LHCN-M2 (cell line): ENCODE measurements at regions not wholly inside any gene's neighbourhood (a gene's known extent, or its start where the extent isn't known, plus 50 kb on each side); places are given as distances from the start of the nearest gene placed in this dataset.

Experiments
- DNase-seq: peaks from one replicate; pipeline ENCODE4 v3.0.0-alpha.2; 2012; ENCODE audit warnings: low read depth

DNA sequence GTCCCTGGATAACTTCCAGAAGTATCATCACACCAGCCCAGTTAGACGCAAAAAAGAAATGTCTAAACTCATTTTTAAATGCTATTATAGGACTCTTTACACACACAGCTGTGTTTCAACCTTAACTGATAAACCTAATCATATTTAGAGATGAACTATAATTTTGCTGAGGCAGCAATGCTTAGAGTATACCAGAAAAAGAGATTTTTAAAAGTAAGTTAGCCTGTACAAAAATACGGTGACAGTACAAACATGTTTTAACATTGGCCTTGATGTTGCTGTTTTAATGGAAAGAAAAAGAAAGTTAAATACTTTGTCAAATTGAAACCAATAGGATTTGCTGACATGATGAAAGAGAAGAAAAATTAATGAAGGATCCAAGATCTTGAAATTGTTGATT is 1341.2 kb upstream of the CDH6 start:
- no peak for DNase-seq

DNA sequence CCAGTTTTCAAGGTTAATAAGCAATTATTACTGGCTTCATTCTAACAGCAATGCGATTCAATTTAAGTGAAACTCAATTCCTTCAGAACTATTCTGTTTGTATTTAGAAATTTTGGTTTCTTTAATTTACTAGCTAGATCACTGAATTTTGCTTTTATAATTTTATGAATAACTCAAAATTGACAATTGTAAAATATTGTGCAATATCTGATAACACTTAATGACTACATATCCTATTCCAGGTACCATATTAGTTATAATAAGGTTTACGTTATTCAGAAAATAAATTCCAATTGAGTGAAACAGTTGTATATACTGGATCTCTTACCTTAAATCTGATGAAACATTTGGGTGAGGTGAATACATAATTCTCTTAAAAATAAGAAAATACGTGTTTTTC is 1348.3 kb upstream of the CDH6 start:
- no peak for DNase-seq

DNA sequence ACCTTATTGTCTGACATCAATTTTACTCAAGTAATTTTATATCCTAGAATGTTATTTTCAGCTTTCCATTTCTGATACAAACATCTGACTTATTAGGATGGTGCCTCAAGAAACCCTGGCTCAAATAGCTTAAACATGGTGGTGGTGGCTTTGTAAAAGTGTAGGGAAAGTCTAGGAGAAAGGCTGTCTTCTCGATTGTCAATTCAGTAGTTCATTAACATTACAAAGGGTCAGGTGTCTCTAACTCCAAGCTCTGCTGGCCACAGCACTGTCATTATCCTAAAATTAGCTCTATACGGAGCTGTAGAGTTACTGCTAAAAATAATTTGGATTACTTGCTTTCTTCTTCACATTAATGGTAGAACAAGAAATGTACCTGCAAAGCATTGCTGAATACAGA is 1360.1 kb upstream of the CDH6 start:
- no peak for DNase-seq

DNA sequence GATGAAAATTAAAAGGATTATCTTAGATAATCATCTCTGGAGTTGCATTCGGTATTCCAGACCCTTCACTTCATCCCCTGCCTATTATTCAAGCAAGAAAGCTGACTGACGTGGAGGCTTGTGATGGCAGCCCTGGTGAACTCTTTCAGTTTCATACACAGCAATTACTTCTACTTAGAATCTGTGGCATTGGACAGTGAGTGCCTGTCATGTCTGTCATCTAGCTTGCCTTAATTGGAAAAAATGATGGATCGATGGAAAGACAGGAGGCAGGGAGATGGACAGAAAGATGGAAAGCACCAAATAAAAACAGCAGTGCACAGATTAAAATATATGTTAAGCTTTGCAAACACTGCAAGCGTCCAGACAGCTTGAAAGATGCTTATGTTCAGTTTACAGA is 1371.0 kb upstream of the CDH6 start:
- no peak for DNase-seq

DNA sequence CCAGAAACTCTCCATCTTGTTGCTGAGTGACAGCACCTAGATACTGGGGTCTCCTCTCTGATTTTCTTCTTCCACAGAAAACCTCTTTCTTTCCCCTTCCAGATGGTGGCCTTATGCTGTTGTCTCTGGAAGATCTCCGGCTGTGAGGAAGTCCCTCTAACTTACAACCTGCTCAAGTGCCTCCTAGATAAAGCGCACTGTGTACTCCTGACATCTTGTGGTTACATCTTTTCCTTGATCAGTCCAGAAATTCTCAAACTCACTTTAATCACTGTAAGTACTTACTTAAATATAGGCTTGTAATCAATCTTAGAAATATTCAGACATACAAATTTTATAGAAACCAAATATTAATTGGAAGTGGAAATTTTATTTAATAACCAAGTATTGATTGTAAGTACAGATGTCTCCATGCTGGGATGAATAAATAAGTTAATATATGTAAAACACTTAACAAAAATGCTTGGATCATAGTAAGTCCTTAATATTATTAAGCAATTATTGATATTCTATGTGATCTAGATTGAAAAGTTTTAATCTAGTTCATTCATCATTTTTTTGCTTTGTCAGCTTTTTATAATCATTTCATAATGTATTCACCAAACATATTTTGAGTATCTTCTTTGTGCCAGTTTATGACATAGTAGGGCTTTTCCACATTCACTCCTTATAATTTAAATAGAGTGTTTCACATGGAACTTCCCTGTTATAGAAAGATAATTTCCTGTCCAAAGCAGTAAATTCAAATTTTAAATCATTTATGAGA is 1381.4 kb upstream of the CDH6 start:
- no peak for DNase-seq

DNA sequence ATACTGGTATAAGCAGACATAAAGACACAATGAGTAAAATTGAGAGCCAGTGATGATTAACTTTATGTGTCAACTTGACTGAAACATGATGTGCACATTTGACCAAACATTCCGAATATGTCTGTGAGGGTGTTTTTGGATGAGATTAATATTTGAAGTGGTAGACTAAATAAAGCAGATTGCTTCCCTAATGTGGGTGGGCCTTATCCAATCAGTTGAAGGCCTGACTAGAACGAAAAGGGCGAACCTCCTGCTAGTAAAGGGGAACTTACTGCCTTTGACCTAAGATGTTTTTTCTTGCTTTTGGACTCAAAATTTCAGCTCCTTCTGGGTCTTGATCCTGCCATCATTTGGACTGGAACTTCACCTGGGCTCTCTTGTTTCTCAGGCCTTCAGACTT is 1387.7 kb upstream of the CDH6 start:
- no peak for DNase-seq

DNA sequence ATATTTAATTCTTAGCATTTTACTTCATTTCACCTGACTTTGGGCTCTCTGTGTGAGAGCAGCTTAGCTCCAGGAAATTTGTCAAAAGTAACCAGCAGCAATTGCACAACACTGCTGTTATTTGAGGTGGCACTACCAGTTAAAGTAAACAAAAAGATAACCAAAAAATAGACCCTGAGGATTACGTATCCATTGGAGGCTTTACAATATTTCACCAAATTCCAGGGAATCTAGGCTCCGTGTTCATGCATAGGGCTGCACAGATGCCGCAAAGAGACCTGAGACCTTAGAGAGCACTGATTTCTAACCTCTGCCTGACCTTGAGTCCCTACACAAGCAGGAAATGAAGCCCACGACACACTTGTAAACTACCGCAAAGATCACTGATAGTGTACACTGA is 1392.7 kb upstream of the CDH6 start:
- DNase-seq: no peak

DNA sequence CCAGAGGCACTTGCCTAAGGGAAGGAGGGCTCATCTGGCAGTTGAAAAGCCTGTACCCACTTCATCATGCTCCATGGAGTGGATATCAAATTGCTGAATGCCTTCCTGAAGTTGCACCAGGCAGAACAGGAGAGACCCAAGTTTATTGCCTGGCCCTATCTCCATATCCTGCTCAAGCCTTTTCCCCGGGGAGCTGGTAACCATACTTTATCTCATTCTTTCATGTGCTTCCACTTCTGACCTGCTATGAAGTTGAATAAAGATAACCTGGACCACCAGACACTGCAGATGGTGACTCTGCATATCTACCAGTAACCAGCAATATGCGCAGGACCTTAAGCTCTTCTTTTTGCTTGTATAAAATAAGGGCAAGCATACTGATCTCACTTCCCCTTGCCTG is 1397.5 kb upstream of the CDH6 start:
- DNase-seq: no peak

DNA sequence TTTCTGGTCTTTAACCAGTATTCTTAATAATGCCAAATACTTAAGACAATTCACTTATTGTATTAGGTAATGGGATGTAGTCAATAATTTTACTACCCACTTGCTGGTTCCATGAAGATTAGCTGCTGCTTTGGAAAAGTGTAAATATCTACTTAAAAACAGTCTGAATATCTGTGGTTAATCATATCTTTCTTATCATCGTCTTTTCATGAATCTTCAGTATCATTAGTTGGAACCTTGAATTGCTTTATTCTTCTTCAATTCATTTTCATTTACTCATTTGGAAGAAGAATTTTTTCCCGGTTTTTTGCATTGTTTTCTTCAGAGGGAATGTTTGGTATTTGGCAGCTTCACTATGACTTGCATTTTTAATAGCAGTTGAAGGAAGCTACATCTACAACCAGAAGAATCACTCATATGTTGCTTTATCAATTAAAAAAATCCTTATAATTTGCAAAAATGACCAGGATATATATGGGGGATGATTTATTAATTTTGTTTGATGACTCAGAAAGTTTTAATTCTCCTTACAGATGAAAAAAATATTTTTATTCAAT is 1398.3 kb upstream of the CDH6 start:
- DNase-seq: no peak

DNA sequence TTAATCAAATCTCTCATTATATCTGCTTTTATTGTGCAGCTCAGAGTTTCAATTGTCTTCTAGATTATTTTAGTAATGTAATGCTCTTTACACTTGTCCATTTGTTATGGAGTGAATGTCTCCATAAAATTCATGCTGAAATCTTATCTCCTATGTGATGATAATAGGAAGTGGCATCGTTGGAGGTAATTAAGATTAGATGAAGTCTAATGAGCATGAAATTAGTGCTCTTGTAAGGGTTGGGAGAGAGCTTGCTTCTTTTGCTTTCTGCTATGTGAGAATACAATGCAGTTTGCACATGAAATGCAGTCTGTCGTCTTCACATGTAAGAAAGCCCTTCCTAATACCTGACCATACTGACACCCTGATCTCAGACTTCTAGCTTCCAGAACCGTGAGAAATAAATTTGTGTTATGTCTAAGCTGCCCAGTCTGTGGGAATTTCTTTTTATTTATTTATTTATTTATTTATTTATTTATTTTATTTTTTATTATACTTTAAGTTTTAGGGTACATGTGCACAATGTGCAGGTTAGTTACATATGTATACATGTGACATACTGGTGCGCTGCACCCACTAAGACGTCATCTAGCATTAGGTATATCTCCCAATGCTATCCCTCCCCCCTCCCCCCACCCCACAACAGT is 1399.2 kb upstream of the CDH6 start:
- no peak for DNase-seq

DNA sequence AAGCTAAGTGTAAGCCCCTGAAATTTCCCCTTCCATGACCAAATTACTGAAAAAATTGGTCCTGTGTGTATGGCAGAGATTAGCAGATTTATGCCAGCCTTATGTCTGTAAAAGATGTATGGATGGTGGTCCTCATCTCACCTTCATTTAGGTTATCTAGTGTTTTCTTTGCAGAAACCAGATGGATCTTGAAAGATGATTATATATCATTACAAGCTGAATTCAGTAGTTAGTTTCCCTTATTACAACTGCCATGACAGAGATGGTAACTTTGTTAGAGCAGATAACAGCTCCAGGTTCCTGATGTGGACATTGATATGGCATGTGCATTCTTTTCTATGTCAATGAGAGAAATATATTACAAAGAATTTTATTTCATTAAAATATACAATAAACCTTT is 1403.2 kb upstream of the CDH6 start:
- no peak for DNase-seq

DNA sequence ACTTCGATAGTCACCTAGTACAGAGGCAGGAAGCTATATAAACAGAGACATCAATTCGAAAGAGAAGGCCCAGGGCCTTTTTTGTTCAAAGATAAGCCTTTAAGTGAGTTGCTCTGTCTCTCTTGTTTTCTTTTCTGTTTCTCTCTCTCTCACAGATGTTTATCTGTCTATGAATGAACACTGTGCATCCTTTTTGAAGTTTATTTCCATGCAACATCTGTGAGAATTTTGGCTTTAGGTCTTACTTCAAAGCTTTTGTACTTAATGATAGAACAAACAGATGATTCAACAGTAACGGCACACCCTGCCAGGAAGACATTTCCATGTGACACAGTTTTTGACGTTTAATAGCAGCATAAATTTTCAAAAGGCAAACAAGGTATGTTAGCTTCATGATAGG is 1413.1 kb upstream of the CDH6 start:
- no peak for DNase-seq

DNA sequence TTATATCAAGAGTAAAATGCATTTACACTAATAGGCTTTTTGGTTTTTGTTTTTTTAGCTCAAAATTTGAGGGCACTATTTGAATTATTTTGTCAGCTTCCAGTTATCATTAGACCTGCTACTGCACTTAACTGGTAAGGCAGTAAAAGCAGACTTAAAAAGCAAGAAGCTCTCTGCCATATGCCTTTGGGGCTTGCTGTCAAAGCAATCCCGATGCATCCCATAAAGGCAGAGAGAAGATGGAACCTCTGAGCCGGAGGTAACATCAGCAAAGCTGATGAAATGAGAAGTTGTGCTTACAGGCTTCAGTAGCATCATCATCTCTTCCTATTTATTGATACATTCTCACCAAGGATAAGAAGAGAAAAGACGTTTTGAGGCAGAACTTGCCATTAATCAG is 1414.3 kb upstream of the CDH6 start:
- no peak for DNase-seq

DNA sequence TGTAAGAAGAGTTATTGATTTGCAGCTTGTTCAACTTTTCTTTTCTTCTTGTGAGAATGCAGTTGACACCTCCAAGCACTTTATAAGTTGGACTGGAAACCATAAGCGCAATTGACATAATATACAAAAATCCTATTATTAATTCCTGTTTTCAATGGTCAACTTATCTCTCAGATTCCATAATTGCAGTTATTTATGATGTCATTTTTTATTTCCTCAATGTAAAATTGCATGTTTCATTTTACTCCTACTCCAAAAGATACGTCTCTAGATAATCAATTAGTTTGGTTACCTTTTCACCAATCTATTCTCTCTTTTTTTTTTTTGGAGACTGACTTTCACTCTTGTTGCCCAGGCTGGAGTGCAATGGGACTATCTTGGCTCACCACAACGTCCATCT is 1416.1 kb upstream of the CDH6 start:
- DNase-seq: no peak

DNA sequence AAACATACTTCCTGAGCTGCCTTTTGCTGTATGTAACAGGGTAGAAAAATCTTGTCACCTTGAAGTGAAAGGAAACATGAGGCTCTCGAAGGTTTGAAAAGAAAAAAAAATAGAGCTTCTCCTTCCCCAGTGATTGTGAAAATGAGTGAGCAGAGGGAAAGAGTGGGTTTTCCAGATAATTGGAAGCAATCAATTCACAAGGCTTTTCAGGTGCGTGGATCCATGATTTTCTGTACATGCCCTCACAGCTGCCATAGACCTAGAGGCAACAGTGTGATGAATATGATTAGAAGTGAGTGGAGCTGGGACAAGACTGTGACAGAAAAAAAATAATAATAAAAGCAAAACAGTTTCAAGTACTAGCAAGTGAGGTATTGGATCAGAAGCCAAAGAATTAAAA is 1422.5 kb upstream of the CDH6 start:
- no peak for DNase-seq

DNA sequence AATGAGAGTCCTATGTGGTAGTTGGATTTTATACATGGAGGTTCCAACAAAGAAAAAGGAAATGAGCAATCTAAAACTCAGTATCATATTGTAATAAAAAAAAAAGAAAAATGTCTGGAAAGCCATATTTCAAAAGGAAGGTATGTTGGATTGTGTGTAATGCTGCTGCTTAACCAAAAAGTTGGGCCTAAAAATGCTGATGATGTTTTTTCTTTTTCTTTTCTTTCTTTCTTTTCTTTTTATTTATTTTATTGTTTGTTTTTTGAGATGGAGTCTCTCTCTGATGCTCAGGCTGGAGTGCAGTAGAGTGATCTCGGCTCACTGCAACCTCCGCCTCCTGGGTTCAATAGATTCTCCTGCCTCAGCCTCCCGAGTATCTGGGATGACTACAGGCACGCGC is 1424.0 kb upstream of the CDH6 start:
- no peak for DNase-seq

DNA sequence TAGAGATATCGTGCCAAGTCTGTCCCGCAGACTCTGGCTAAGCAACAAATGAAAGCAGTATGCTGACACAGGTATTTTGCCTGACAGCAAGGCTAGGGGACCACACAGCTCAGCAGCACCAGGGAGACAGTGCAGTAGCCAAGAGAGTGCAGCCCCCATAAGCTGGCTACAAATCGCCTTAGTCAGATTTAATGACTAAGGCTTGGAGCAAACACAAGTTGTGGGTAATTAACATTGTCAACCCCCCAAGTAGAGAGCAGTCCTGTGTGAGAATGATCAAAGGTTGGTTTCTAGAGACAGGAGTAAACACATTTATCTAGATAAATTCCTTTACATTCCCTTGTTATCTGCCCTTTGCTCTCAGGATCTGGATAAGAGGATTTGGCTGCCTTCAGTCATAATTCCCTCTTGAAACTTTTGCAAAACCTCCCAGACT is 1434.5 kb upstream of the CDH6 start:
- no peak for DNase-seq

DNA sequence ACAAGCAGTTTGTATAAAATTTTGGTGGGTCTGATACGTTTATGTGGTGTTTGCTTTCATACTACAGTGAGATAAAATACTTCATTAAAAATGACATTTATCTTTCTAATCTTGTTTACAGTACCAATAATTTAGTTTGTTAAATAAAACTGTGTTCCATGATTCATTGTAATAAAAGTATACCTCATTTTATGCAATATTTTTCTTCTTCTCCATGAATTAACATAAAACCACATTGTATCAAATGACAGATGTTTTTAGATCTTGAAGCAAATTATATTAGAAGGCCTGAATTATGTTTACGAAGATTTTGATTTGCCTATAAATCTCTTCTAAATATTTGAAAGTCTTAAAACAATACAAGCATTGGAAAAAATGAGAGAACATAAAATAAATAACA is 1443.0 kb upstream of the CDH6 start:
- DNase-seq: no peak

DNA sequence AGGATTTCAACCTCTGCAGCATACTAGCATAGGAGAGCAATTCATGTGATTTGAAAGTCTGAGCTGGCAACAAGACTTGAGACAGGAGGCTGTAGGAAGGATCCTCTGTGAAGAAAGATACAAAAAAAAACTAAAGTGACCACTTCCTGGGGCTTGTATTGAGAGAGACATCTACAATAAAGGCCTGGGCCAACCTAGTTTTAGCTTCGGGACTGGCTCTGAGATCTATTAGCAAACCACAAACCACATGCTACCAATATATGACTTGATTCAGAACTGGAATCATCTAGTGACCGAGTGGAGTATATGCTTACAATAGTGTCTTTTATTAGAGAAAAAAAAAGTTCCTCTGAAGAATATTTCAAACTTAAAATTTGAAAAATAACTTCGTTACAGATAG is 1448.9 kb upstream of the CDH6 start:
- no peak for DNase-seq

DNA sequence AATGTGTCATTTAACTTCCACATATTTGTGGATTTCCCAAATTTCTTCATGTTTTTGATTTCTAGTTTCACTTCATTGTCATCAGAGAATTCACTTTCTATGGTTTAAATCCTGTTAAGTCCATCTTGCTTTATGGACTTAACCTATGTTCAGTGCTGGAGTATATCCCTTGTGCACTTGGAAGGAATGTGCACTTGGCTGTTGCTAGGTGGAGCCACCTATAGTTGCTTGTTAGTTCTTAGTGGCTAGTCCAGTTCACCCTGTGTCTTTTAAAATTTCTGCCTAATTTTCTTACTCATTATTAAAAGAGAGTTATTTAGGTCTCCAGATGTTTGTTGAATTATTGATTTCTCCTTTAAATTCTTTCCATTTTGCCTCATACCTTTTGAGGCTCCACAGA is 1472.5 kb upstream of the CDH6 start:
- no peak for DNase-seq

DNA sequence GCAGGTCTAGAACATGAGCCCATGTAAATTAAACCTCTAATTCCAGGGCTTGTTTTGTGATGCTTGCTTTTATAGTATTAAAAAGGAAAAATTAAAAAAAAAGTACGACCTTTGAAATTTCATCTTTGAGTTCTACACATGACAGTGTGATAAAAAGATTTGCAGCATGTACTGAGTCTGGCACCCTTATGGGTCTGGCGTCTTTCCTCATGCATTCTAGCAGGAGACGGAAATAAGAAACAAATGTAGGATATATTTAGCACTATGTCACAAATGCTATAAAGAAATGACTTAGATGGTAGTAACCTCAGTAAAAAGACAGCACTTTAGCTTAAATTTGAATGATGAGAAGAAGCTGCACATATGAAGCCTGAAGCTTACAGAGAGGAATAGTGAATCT is 1474.3 kb upstream of the CDH6 start:
- DNase-seq: no peak

DNA sequence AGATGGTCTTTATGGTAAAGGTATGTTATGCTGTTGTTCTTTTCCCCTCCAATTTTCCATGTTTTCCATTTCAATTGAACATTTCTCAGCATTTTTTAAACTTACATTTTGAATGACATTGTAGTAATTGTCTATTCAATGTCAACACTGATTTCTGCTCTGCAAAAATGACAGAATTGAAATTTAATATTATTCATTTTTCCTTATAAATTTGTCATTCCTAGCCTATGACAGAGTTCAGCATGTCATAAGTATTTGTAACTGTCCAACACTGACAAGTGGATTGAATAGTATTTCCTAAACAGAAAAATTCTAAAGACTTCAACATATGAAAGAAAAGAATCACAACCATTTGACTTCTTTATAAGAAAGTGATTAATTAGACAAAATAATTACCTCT is 1478.3 kb upstream of the CDH6 start:
- DNase-seq: no peak

DNA sequence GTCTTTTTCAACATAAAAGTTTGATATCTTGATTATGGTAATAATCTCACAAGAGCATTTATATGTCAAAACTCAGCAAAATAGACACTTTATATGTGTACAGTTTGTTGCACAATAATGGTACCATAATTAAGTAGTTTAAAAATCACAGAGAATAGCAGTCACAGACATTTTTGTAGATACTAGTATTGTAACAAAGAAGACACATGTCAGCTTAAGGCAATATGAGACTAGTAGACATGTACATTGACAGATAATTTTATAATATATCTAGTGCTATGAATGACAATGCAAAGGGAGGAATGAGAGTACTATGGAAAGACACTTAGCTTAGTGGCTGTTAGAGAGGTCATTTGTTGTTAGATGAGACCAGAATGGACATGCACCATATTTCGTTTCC is 1490.6 kb upstream of the CDH6 start:
- no peak for DNase-seq
